ENCODE measurements at regions not wholly inside any gene's neighbourhood (a gene's known extent, or its start where the extent isn't known, plus 50 kb on each side); places are given as distances from the start of the nearest gene placed in this dataset.
"Not testable (repeated sequence)": the region's sequence is repeated elsewhere in the genome, so short reads cannot be mapped to it uniquely, and the experiment has no call there.

DNA sequence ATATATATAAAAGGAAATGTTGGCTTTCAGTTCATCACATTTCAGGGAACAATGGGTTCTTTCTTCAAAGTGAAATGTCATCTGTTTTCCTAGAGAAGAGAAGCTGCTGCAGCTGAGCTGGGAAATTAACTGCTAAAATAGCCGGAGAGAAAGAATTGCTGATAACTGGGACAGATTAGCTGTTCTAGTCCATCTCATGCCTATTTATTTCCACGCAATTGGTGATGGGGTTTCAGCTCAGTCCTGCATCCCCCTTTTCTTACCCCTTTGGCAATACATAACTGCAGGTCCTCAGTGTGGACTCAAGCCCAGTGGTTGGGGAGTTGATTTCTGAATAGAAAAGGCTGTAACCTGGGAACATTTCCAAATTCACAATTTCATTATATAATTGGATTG is 436.9 kb upstream of the TMEM132C start:
- peaks cover 4% of the 10 kb centered on the region for H3K9me3 Mint-ChIP-seq
- no peak for TF ChIP-seq CTCF (IDR thresholded peaks at IDR 0.05; ENCODE audit: unreplicated experiment)
- no peak overlapping the region for H3K27ac Mint-ChIP-seq
- no peak overlapping the region for H3K4me3 Mint-ChIP-seq
- H3K4me1 Mint-ChIP-seq = no peaks in the 10 kb centered on the region
- no peak for DNase-seq (ENCODE audit: low spot score in 2 of 2, unreplicated experiment in 2 of 2)
- H3K36me3 Mint-ChIP-seq = no peaks in the 10 kb centered on the region
- H3K27me3 Mint-ChIP-seq (ENCODE audit: low read depth) = peaks cover 12% of the 10 kb centered on the region

DNA sequence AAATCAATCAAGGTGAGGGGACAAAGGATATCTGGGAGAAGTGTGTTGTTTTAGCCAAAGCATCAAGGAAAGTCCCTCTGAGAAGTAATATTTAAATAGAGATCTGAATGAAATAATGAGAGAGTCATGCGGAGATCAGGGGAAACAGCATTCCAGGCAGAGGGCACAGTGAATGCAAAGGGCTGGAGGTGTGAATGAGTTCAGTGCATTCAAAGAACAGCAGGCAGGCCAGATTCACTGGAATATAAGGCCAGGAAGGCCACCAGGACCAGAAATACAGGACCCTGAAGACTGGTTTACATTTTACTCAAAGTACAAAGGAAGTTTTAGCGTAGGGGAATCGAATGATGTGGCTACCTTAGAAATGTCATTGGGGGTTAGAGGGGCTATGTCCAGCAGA is 436.2 kb upstream of the TMEM132C start:
- Mint-ChIP-seq H3K4me3 (no peak overlapping the region), H3K4me1 (no peaks in the 10 kb centered on the region), H3K36me3 (no peaks in the 10 kb centered on the region), H3K27ac (no peak overlapping the region), H3K9me3 (peaks cover 4% of the 10 kb centered on the region), H3K27me3 (ENCODE audit: low read depth) (peaks cover 14% of the 10 kb centered on the region)
- no peak for TF ChIP-seq CTCF (IDR thresholded peaks at IDR 0.05; ENCODE audit: unreplicated experiment)
- DNase-seq (ENCODE audit: low spot score in 2 of 2, unreplicated experiment in 2 of 2) = no peak

DNA sequence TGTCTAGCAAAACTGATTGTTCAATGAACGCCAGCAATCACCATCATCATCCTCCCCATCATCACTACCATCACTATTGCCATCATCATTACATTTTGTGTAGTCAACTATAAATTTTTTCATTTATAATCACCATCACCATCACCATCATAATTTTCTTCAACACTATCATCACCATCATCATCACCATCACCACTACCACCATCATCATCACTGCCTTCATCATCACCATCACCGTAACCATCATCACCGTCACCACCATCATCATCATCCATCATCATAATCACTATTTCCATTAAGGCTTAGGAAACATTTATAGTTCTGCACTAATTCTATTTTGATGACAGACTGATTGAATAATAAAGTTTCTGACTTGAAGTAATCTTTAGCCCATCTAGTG is 434.8 kb upstream of the TMEM132C start:
- no peak overlapping the region for H3K27ac Mint-ChIP-seq
- peaks cover 20% of the 10 kb centered on the region for H3K27me3 Mint-ChIP-seq (ENCODE audit: low read depth)
- no peaks in the 10 kb centered on the region for H3K36me3 Mint-ChIP-seq
- TF ChIP-seq CTCF (IDR thresholded peaks at IDR 0.05; ENCODE audit: unreplicated experiment) = no peak
- no peak for DNase-seq (ENCODE audit: low spot score in 2 of 2, unreplicated experiment in 2 of 2)
- no peaks in the 10 kb centered on the region for H3K9me3 Mint-ChIP-seq
- no peak overlapping the region for H3K4me3 Mint-ChIP-seq
- no peaks in the 10 kb centered on the region for H3K4me1 Mint-ChIP-seq

DNA sequence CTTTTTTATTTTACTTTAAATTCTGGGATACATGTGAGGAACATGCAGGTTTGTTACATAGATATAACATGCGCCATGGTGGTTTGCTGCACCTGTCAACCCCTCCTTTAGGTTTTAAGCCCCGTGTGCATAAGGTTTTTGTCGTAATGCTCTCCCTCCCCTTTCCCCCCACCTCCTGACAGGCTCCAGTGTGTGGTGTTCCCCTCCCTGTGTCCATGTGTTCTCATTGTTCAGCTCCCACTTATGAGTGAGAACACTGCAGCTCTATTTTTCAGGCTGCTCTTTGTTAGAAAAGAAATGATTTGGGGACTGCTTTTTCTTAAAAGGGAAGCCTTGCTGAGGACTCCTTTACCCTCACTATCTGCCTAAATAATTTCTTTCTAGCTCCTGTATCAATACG is 430.2 kb upstream of the TMEM132C start:
- not testable (repeated sequence) for H3K4me3 Mint-ChIP-seq; H3K27ac Mint-ChIP-seq; H3K36me3 Mint-ChIP-seq; H3K9me3 Mint-ChIP-seq; DNase-seq (ENCODE audit: low spot score in 2 of 2, unreplicated experiment in 2 of 2); H3K4me1 Mint-ChIP-seq
- peaks cover 22% of the 10 kb centered on the region for H3K27me3 Mint-ChIP-seq (ENCODE audit: low read depth)

DNA sequence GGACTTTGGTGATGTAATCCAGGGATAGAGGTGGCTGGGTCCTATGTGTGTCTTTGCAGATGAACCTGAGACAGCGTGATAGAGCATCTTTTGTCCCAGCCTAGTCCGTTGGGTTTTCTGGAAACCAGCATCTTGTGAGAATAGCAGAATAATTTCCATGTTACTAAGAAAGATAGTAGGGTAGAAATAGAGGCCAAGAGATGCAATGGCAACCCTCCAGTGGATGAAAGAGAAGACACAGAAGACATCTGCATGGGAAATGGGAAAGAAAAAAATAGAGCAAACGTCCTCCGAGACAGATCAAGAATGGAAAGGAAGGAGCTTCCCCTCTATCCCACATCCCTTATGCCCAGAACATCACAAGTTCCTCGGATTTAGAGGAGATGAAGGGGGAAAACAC is 409.3 kb upstream of the TMEM132C start:
- Mint-ChIP-seq H3K27ac (no peak overlapping the region), H3K27me3 (ENCODE audit: low read depth) (peaks cover 15% of the 10 kb centered on the region), H3K4me1 (no peaks in the 10 kb centered on the region), H3K9me3 (no peaks in the 10 kb centered on the region), H3K4me3 (no peak overlapping the region), H3K36me3 (no peaks in the 10 kb centered on the region)
- no peak for TF ChIP-seq CTCF (IDR thresholded peaks at IDR 0.05; ENCODE audit: unreplicated experiment)
- no peak for DNase-seq (ENCODE audit: low spot score in 2 of 2, unreplicated experiment in 2 of 2)

DNA sequence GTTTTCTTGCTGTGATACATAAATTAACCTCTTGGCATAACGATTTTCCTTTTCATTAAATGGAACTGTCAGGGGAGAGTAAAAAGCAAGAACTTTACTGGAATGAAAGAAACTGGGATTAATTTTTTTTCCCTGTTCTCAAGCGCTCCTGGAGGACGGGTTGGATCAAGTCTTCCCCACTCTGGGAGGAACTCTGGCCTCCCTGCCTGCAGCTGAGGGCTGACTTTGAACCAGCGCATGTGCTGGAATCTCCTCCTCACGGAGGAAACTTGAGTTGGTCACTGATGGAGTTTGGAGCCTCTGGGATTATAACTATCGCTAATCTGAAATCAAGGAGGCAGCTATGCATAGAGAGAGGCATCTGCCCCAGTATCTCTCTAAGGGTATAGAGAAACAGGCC is 406.4 kb upstream of the TMEM132C start:
- H3K27ac Mint-ChIP-seq = no peak overlapping the region
- peaks cover 3% of the 10 kb centered on the region for H3K27me3 Mint-ChIP-seq (ENCODE audit: low read depth)
- DNase-seq (ENCODE audit: low spot score in 2 of 2, unreplicated experiment in 2 of 2) = no peak
- peaks cover 20% of the 10 kb centered on the region for H3K9me3 Mint-ChIP-seq
- no peak for TF ChIP-seq CTCF (IDR thresholded peaks at IDR 0.05; ENCODE audit: unreplicated experiment)
- H3K36me3 Mint-ChIP-seq = no peaks in the 10 kb centered on the region
- H3K4me1 Mint-ChIP-seq = no peaks in the 10 kb centered on the region
- no peak overlapping the region for H3K4me3 Mint-ChIP-seq

Data from mesothelial cell of epicardium (in vitro differentiated cells).